Neural cell (in vitro differentiated cells): ENCODE measurements at regions not wholly inside any gene's neighbourhood (a gene's known extent, or its start where the extent isn't known, plus 50 kb on each side); places are given as distances from the start of the nearest gene placed in this dataset.

Experiments used
- CTCF ChIP-seq: fragments of 450-650 bp; IDR thresholded peaks from 2 replicates; pipeline ENCODE4 v1.5.1; 2014; ENCODE audit warnings: antibody characterized with exemption, mild to moderate bottlenecking, moderate library complexity; ENCODE audit not compliant: poor library complexity, severe bottlenecking
- POLR2AphosphoS5 ChIP-seq: IDR thresholded peaks from 2 replicates; pipeline ENCODE4 v1.6.1; 2012
- RAD21 ChIP-seq: fragments of 450-650 bp; conservative IDR thresholded peaks from 2 replicates; pipeline ENCODE4 v1.6.1; 2014; ENCODE audit warnings: antibody characterized with exemption, mild to moderate bottlenecking, moderate library complexity
- TAF1 ChIP-seq: IDR thresholded peaks from 2 replicates; pipeline ENCODE4 v1.6.1; 2012; ENCODE audit warnings: low read depth

- TF ChIP-seq POLR2AphosphoS5 (no peak), CTCF (no peak), TAF1 (no peak), RAD21 (no peak)
Observed at GRCh38 chr17:72372185-72372584, 251.4 kb downstream of the SOX9 start.
